A549 (cell line): ENCODE measurements at regions not wholly inside any gene's neighbourhood (a gene's known extent, or its start where the extent isn't known, plus 50 kb on each side); places are given as distances from the start of the nearest gene placed in this dataset.

ENCODE experiments used
- BHLHE40 ChIP-seq: IDR thresholded peaks from 2 replicates; pipeline ENCODE4 v1.6.1; 2012; ENCODE audit warnings: low read depth, low read length, inconsistent platforms
- CEBPB ChIP-seq, 2 experiments: fragments of >200 bp in 1 of 2; sonication (Bioruptor Twin) in 1 of 2; formaldehyde crosslinking in 1 of 2; IDR thresholded peaks; 2 replicates each; pipeline ENCODE4 v1.6.1; 2012 to 2016
- EP300 ChIP-seq, 2 experiments: fragments of >200 bp; sonication (Bioruptor Twin); formaldehyde crosslinking; IDR thresholded peaks; 2 replicates in 1 of 2; 3 replicates in 1 of 2; pipeline ENCODE4 v1.6.1; 2016 to 2017
- PBX3 ChIP-seq: IDR thresholded peaks from 2 replicates; pipeline ENCODE4 v1.6.1; 2012
- PHF8 ChIP-seq: fragments of 200-600 bp; sonication (generic); IDR thresholded peaks from 2 replicates; pipeline ENCODE4 v1.6.1; 2016; ENCODE audit warnings: low read depth, mild to moderate bottlenecking, antibody characterized with exemption, moderate library complexity, borderline replicate concordance
- POLR2A ChIP-seq: IDR thresholded peaks from 2 replicates; pipeline ENCODE4 v1.6.1; 2012; ENCODE audit warnings: mild to moderate bottlenecking, low read length
- TFCP2L1 ChIP-seq: fragments of 250-450 bp; sonication (Bioruptor Pico); IDR thresholded peaks from 2 replicates; pipeline ENCODE4 v1.5.0; 2021; ENCODE audit warnings: mild to moderate bottlenecking
- TP53 ChIP-seq: fragments of 250-450 bp; sonication (Bioruptor Pico); IDR thresholded peaks from 2 replicates; pipeline ENCODE4 v1.5.0; 2021; ENCODE audit warnings: mild to moderate bottlenecking, moderate library complexity
- ZC3H11A ChIP-seq: fragments of 450-650 bp; IDR thresholded peaks from 2 replicates; pipeline ENCODE4 v1.6.1; 2014; ENCODE audit warnings: antibody characterized with exemption, mild to moderate bottlenecking
- TF ChIP-seq, protein P1 (sequence below): fragments of >200 bp; sonication (Bioruptor Twin); formaldehyde crosslinking; IDR thresholded peaks from 3 replicates; pipeline ENCODE4 v1.5.1; 2016
- TF ChIP-seq, protein P2 (sequence below): fragments of 450-650 bp; IDR thresholded peaks from 2 replicates; pipeline ENCODE4 v1.6.1; 2014; ENCODE audit warnings: antibody characterized with exemption

DNA sequence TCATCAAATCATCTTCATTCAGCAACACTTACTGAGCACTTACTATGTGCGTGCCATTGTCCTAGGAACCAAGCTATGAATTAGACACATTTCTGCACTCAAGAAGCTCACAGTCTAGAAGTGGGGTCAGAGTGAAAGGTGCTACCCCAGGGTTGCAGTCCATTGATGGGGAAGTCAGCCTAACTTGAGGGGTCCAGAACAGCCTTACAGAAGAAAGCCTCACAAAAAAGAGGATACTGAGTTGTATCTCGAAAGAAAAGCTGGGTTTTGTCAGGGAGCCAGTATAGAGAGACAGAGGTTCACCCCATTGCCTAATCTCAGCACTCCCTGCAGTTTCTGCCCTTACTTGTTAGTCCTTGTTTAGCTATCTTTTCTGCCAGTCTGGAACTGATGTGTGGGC is 153.1 kb upstream of the JUN start:
- TF ChIP-seq CEBPB (IDR thresholded peaks at IDR 0.05) (no peak), BHLHE40 (no peak), EP300 (IDR thresholded peaks at IDR 0.05) (no peak), POLR2A (no peak), PBX3 (no peak), TP53 (CRISPR knock-in tag) (no peak), PHF8 (no peak), ZC3H11A (no peak), TFCP2L1 (CRISPR knock-in tag) (no peak)
- TF ChIP-seq, protein P1, sequence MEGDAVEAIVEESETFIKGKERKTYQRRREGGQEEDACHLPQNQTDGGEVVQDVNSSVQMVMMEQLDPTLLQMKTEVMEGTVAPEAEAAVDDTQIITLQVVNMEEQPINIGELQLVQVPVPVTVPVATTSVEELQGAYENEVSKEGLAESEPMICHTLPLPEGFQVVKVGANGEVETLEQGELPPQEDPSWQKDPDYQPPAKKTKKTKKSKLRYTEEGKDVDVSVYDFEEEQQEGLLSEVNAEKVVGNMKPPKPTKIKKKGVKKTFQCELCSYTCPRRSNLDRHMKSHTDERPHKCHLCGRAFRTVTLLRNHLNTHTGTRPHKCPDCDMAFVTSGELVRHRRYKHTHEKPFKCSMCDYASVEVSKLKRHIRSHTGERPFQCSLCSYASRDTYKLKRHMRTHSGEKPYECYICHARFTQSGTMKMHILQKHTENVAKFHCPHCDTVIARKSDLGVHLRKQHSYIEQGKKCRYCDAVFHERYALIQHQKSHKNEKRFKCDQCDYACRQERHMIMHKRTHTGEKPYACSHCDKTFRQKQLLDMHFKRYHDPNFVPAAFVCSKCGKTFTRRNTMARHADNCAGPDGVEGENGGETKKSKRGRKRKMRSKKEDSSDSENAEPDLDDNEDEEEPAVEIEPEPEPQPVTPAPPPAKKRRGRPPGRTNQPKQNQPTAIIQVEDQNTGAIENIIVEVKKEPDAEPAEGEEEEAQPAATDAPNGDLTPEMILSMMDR = no peak
- TF ChIP-seq, protein P2, sequence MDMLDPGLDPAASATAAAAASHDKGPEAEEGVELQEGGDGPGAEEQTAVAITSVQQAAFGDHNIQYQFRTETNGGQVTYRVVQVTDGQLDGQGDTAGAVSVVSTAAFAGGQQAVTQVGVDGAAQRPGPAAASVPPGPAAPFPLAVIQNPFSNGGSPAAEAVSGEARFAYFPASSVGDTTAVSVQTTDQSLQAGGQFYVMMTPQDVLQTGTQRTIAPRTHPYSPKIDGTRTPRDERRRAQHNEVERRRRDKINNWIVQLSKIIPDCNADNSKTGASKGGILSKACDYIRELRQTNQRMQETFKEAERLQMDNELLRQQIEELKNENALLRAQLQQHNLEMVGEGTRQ = no peak
